ENCODE measurements at regions not wholly inside any gene's neighbourhood (a gene's known extent, or its start where the extent isn't known, plus 50 kb on each side); places are given as distances from the start of the nearest gene placed in this dataset.

DNA sequence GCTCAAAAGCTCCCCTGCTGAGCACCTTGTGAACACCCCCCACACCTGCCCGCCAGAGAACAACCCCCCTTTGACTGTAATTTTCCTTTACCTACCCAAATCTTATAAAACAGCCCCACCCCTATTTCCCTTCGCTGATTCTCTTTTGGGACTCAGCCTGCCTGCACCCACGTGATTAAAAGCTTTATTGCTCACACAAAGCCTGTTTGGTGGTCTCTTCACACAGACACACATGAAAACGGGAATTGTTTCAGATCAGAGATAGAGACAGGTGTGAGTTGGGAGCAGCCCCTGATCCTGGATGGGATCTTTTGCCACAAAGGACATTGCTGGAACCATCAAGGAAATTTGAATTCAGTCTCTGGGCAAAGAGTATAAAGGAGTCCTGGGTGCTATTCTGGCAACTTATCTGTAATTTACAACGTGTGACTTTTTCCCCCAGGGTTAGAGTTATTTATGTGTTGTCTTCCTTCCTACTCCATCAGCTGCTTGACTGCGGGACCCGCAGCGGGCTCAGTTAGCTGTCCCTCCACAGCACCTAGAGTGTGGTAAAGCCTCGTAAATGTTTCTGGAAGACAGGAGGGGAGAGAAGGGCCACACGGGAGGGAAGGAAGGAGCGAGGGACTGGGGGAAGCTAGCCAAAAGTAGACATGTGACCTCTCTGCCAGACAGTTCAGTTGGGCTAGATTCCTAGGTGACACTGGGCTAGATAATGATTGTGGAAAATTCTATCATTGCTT lies 437.0 kb downstream of the ZNF608 start:
- ATAC-seq, result no peak
- TF ChIP-seq OSR1 (CRISPR knock-in tag; IDR thresholded peaks at IDR 0.05) (no peak), ISL1 (CRISPR knock-in tag; IDR thresholded peaks at IDR 0.05) (no peak), CSDC2 (CRISPR knock-in tag; IDR thresholded peaks at IDR 0.05) (no peak), ZNF565 (CRISPR knock-in tag; conservative IDR thresholded peaks at IDR 0.05; ENCODE audit: low read depth) (no peak), BACH2 (CRISPR knock-in tag; IDR thresholded peaks at IDR 0.05; ENCODE audit: borderline replicate concordance) (no peak), CSRNP3 (CRISPR knock-in tag; IDR thresholded peaks at IDR 0.05) (no peak), RARB (CRISPR knock-in tag; IDR thresholded peaks at IDR 0.05) (no peak), TOX (CRISPR knock-in tag; IDR thresholded peaks at IDR 0.05; ENCODE audit: borderline replicate concordance) (no peak), ZNF8 (CRISPR knock-in tag; IDR thresholded peaks at IDR 0.05) (no peak)
- TF ChIP-seq, protein P1, sequence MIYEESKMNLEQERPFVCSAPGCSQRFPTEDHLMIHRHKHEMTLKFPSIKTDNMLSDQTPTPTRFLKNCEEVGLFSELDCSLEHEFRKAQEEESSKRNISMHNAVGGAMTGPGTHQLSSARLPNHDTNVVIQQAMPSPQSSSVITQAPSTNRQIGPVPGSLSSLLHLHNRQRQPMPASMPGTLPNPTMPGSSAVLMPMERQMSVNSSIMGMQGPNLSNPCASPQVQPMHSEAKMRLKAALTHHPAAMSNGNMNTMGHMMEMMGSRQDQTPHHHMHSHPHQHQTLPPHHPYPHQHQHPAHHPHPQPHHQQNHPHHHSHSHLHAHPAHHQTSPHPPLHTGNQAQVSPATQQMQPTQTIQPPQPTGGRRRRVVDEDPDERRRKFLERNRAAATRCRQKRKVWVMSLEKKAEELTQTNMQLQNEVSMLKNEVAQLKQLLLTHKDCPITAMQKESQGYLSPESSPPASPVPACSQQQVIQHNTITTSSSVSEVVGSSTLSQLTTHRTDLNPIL (CRISPR knock-in tag; IDR thresholded peaks at IDR 0.05; ENCODE audit: low read depth), result no peak

DNA sequence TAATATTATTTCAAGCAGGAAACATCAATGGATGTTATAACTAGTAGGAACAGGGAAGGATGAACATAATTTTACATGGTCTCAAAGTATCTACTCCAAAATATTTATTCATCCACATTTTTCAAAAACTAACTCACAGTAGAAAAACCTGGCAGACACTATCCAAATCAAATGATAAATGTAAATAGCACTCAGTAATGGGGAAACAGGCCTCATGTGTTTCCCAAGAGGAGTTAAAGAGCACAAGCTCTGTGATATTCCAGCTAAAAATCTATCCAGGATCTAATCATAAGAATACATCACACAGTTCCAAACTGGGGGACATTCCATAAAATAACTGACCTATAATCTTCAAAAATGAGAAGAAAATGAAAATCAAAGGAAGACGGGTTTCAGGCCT lies 443.1 kb downstream of the ZNF608 start:
- TF ChIP-seq CSRNP3 (CRISPR knock-in tag; IDR thresholded peaks at IDR 0.05), result no peak
- no peak for TF ChIP-seq ZC3H10 (CRISPR knock-in tag; IDR thresholded peaks at IDR 0.05)
- no peak for TF ChIP-seq OSR1 (CRISPR knock-in tag; IDR thresholded peaks at IDR 0.05)
- TF ChIP-seq ZNF70 (CRISPR knock-in tag; IDR thresholded peaks at IDR 0.05), result no peak
- TF ChIP-seq CSDC2 (CRISPR knock-in tag; IDR thresholded peaks at IDR 0.05), result no peak
- TF ChIP-seq ARNTL (CRISPR knock-in tag; IDR thresholded peaks at IDR 0.05; ENCODE audit: borderline replicate concordance, low read depth), result no peak
- no peak for TF ChIP-seq PPARA (CRISPR knock-in tag; IDR thresholded peaks at IDR 0.05; ENCODE audit: borderline replicate concordance)
- TF ChIP-seq, protein P2, sequence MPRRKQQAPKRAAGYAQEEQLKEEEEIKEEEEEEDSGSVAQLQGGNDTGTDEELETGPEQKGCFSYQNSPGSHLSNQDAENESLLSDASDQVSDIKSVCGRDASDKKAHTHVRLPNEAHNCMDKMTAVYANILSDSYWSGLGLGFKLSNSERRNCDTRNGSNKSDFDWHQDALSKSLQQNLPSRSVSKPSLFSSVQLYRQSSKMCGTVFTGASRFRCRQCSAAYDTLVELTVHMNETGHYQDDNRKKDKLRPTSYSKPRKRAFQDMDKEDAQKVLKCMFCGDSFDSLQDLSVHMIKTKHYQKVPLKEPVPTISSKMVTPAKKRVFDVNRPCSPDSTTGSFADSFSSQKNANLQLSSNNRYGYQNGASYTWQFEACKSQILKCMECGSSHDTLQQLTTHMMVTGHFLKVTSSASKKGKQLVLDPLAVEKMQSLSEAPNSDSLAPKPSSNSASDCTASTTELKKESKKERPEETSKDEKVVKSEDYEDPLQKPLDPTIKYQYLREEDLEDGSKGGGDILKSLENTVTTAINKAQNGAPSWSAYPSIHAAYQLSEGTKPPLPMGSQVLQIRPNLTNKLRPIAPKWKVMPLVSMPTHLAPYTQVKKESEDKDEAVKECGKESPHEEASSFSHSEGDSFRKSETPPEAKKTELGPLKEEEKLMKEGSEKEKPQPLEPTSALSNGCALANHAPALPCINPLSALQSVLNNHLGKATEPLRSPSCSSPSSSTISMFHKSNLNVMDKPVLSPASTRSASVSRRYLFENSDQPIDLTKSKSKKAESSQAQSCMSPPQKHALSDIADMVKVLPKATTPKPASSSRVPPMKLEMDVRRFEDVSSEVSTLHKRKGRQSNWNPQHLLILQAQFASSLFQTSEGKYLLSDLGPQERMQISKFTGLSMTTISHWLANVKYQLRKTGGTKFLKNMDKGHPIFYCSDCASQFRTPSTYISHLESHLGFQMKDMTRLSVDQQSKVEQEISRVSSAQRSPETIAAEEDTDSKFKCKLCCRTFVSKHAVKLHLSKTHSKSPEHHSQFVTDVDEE (CRISPR knock-in tag; IDR thresholded peaks at IDR 0.05), result no peak
- ATAC-seq, result no peak

DNA sequence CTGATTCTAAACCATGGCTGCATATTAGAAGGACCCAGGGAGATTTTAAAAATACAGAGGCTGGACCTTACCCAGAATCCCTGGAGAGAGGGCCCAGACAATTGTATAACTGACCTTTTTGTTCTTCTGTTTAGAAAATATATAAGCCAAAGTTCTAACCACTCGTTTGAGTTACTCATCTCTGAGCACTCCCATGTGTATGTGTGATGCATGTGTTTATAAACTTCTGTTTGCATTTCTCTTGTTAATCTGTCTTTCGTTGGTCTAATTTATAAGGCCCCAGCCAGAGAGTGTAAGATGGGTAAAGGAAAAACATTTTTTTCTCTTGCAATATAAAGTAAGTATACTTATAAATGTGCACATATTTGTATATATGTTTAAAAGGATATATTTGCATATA lies 443.9 kb downstream of the ZNF608 start:
- TF ChIP-seq BACH2 (CRISPR knock-in tag; IDR thresholded peaks at IDR 0.05; ENCODE audit: borderline replicate concordance) (no peak), ZNF565 (CRISPR knock-in tag; conservative IDR thresholded peaks at IDR 0.05; ENCODE audit: low read depth) (no peak)
- TF ChIP-seq, protein P2 (CRISPR knock-in tag; IDR thresholded peaks at IDR 0.05), result no peak
- TF ChIP-seq, protein P3, sequence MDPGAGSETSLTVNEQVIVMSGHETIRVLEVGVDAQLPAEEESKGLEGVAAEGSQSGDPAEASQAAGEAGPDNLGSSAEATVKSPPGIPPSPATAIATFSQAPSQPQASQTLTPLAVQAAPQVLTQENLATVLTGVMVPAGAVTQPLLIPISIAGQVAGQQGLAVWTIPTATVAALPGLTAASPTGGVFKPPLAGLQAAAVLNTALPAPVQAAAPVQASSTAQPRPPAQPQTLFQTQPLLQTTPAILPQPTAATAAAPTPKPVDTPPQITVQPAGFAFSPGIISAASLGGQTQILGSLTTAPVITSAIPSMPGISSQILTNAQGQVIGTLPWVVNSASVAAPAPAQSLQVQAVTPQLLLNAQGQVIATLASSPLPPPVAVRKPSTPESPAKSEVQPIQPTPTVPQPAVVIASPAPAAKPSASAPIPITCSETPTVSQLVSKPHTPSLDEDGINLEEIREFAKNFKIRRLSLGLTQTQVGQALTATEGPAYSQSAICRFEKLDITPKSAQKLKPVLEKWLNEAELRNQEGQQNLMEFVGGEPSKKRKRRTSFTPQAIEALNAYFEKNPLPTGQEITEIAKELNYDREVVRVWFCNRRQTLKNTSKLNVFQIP (CRISPR knock-in tag; IDR thresholded peaks at IDR 0.05; ENCODE audit: borderline replicate concordance, low read depth), result no peak
- ATAC-seq, result no peak
